SK-N-SH (cell line): ENCODE measurements at regions not wholly inside any gene's neighbourhood (a gene's known extent, or its start where the extent isn't known, plus 50 kb on each side); places are given as distances from the start of the nearest gene placed in this dataset.

Experiments
- CTCF ChIA-PET: fragments of 300-600, 350-600 bp; formaldehyde crosslinking; extraction: SDS; loops from one replicate; lab custom pipeline; 2021; lab: Yijun Ruan, JAX
- POLR2A ChIA-PET: fragments of 350-600 bp; sonication (Branson Sonifier 250); formaldehyde crosslinking; extraction: SDS; loops from one replicate; lab custom pipeline; 2020; ENCODE audit warnings: antibody characterized with exemption, inconsistent platforms; lab: Yijun Ruan, JAX
- DNase-seq: peaks from one replicate; pipeline ENCODE4 v3.0.0; 2012
- H2AFZ ChIP-seq: fragments of 200-600 bp; sonication (generic); 2 replicates; pipeline ENCODE4 v1.8.1; 2016; ENCODE audit warnings: antibody characterized with exemption, mild to moderate bottlenecking, low read depth
- H3F3A ChIP-seq: fragments of 200-600 bp; sonication (generic); replicated peaks from 2 replicates; pipeline ENCODE3; 2016; ENCODE audit warnings: antibody characterized with exemption, mild to moderate bottlenecking; ENCODE audit not compliant: insufficient read depth
- H3K27ac ChIP-seq, 2 experiments: fragments of 200-500 bp in 1 of 2; fragments of 200-600 bp in 1 of 2; sonication (Bioruptor generic) in 1 of 2; sonication (generic), shearing (Covaris generic) in 1 of 2; 2 replicates each; pipeline versions ENCODE4 v1.5.1 to v1.6.1; 2014 to 2016; ENCODE audit warnings: low read depth in 2 of 2, inconsistent platforms in 1 of 2, low read length in 1 of 2, mild to moderate bottlenecking in 1 of 2, mixed read lengths in 1 of 2
- H3K27me3 ChIP-seq: fragments of 200-600 bp; sonication (generic), shearing (Covaris generic); 2 replicates; pipeline ENCODE4 v1.6.1; 2016; ENCODE audit warnings: mixed run types; ENCODE audit not compliant: insufficient read depth
- H3K36me3 ChIP-seq, 2 experiments: fragments of 200-500 bp in 1 of 2; fragments of 200-600 bp in 1 of 2; sonication (Bioruptor generic) in 1 of 2; sonication (generic) in 1 of 2; replicated peaks in 1 of 2; 2 replicates each; pipeline versions ENCODE3 to v1.5.1; 2014 to 2016; ENCODE audit warnings: low read length in 1 of 2, mild to moderate bottlenecking in 1 of 2; ENCODE audit not compliant: insufficient read depth in 2 of 2, control insufficient read depth in 1 of 2
- H3K4me1 ChIP-seq, 2 experiments: fragments of 200-500 bp in 1 of 2; fragments of 200-600 bp in 1 of 2; sonication (Bioruptor generic) in 1 of 2; sonication (generic), shearing (Covaris generic) in 1 of 2; 2 replicates each; pipeline versions ENCODE4 v1.5.1 to v1.6.1; 2014 to 2016; ENCODE audit warnings: low read depth in 1 of 2, low read length in 1 of 2, mixed run types in 1 of 2; ENCODE audit not compliant: insufficient read depth in 2 of 2, control insufficient read depth in 1 of 2
- H3K4me2 ChIP-seq: fragments of 200-600 bp; sonication (generic), shearing (Covaris generic); 2 replicates; pipeline ENCODE4 v1.6.1; 2017; ENCODE audit warnings: mixed run types
- H3K4me3 ChIP-seq, 2 experiments: fragments of 200-500 bp in 1 of 2; fragments of 200-600 bp in 1 of 2; sonication (Bioruptor generic) in 1 of 2; sonication (generic), shearing (Covaris generic) in 1 of 2; 2 replicates each; pipeline versions ENCODE4 v1.5.1 to v1.8.1; 2014 to 2016; ENCODE audit warnings: low read depth in 2 of 2, inconsistent platforms in 1 of 2, low read length in 1 of 2, mild to moderate bottlenecking in 1 of 2, mixed read lengths in 1 of 2, moderate library complexity in 1 of 2
- H3K79me2 ChIP-seq: fragments of 200-600 bp; sonication (generic); 2 replicates; pipeline ENCODE4 v1.8.1; 2017; ENCODE audit warnings: mild to moderate bottlenecking; ENCODE audit not compliant: insufficient read depth
- H3K9ac ChIP-seq: fragments of 200-600 bp; sonication (generic); 2 replicates; pipeline ENCODE4 v1.6.1; 2017; ENCODE audit warnings: mixed run types
- H3K9me2 ChIP-seq: fragments of 200-600 bp; sonication (generic); 2 replicates; pipeline ENCODE4 v1.6.1; 2017; ENCODE audit warnings: mixed run types
- H3K9me3 ChIP-seq: fragments of 200-600 bp; sonication (generic); 2 replicates; pipeline ENCODE4 v1.6.1; 2017; ENCODE audit warnings: mixed run types, mild to moderate bottlenecking, moderate library complexity
- H4K20me1 ChIP-seq: fragments of 200-600 bp; sonication (generic); 2 replicates; pipeline ENCODE4 v1.6.1; 2017; ENCODE audit warnings: mild to moderate bottlenecking, mixed run types; ENCODE audit not compliant: insufficient read depth
- ELF1 ChIP-seq: IDR thresholded peaks from 2 replicates; pipeline ENCODE4 v1.4.0; 2012
- EZH2phosphoT487 ChIP-seq: fragments of 200-600 bp; sonication (generic); IDR thresholded peaks from 2 replicates; pipeline ENCODE4 v1.6.1; 2017; ENCODE audit warnings: low read depth, mixed run types, mild to moderate bottlenecking, antibody characterized with exemption, moderate library complexity, borderline replicate concordance
- FOSL2 ChIP-seq: IDR thresholded peaks from 2 replicates; pipeline ENCODE4 v1.4.0; 2012; ENCODE audit warnings: low read depth, mild to moderate bottlenecking, moderate library complexity, borderline replicate concordance
- FOXJ3 ChIP-seq: sonication (generic); formaldehyde crosslinking; IDR thresholded peaks from 2 replicates; pipeline ENCODE4 v1.5.1; 2020; ENCODE audit warnings: mild to moderate bottlenecking, missing genetic modification reagents
- JUND ChIP-seq: IDR thresholded peaks from 2 replicates; pipeline ENCODE4 v1.4.0; 2012
- MXI1 ChIP-seq: IDR thresholded peaks from 2 replicates; pipeline ENCODE4 v1.6.1; 2012; ENCODE audit warnings: mild to moderate bottlenecking, low read depth, low read length, improper control_type of control experiment
- NFIC ChIP-seq: IDR thresholded peaks from 2 replicates; pipeline ENCODE4 v1.4.0; 2012; ENCODE audit warnings: borderline replicate concordance
- RAD21 ChIP-seq: IDR thresholded peaks from 2 replicates; pipeline ENCODE4 v1.6.1; 2012; ENCODE audit warnings: mild to moderate bottlenecking, low read length
- RFX5 ChIP-seq: IDR thresholded peaks from 2 replicates; pipeline ENCODE4 v1.6.1; 2012; ENCODE audit warnings: mild to moderate bottlenecking, improper control_type of control experiment, low read length
- RXRA ChIP-seq: IDR thresholded peaks from 2 replicates; pipeline ENCODE4 v1.4.0; 2012; ENCODE audit warnings: low read depth, mild to moderate bottlenecking, borderline replicate concordance
- TAF1 ChIP-seq: IDR thresholded peaks from 2 replicates; pipeline ENCODE4 v1.6.1; 2012; ENCODE audit warnings: low read depth, mild to moderate bottlenecking, low read length, moderate library complexity, borderline replicate concordance
- TEAD4 ChIP-seq: IDR thresholded peaks from 2 replicates; pipeline ENCODE4 v1.4.0; 2012; ENCODE audit warnings: mild to moderate bottlenecking, borderline replicate concordance; ENCODE audit not compliant: insufficient read depth
- WGBS: methylation state at CpG from one replicate; pipeline ENCODE4 v1.1.6; 2017; ENCODE audit warnings: low lambda C conversion rate; 5-methylcytosine and 5-hydroxymethylcytosine counted together
- TF ChIP-seq, protein P1 (sequence below): IDR thresholded peaks from 2 replicates; pipeline ENCODE4 v1.6.1; 2012; ENCODE audit warnings: mild to moderate bottlenecking, low read depth, low read length, moderate library complexity
- TF ChIP-seq, protein P2 (sequence below): IDR thresholded peaks from 2 replicates; pipeline ENCODE4 v1.4.0; 2012; ENCODE audit warnings: low read depth
- TF ChIP-seq, protein P3 (sequence below): fragments of 150-350 bp; IDR thresholded peaks from 2 replicates; pipeline ENCODE4 v1.6.1; 2017; ENCODE audit warnings: antibody characterized with exemption, low read length, low read depth, borderline replicate concordance
- TF ChIP-seq, protein P4 (sequence below): IDR thresholded peaks from 2 replicates; pipeline ENCODE4; 2012
- TF ChIP-seq, protein P5 (sequence below): fragments of 150-350 bp; IDR thresholded peaks from 2 replicates; pipeline ENCODE4 v1.6.1; 2016; ENCODE audit warnings: mild to moderate bottlenecking, low read depth, low read length
- TF ChIP-seq, protein P6 (sequence below): fragments of 200-600 bp; sonication (generic); IDR thresholded peaks from 2 replicates; pipeline ENCODE4 v1.6.1; 2017; ENCODE audit warnings: antibody characterized with exemption, mild to moderate bottlenecking, moderate library complexity

DNA sequence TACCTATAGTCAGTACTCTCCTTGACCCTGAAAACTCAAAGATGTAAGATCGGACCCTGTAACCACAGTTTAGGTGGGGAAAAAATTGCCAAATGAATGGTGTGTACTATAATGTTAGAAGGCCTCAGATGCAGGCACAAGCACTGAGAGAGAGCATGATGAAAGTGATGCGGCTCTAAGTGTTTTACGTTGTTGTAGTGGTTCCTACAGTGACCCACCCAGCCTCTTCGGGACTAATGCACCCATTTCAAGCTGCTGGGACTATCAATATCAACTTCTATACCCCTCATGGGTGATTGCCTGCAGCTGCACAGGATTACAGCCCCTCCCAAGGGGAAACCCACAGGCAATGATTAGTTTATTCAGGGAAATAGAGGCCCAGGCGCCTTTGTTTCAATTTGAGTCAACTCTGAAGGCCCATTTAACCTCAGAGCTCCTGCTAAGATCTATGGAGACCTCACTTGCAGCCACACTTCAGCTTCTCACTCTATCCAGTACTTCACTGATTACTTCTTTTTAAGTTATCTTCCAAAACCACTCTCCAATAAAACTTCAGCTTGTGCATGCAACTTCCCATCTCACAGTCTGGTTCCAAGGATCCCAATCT lies 340.7 kb downstream of the NR2F1-AS1 start:
- TF ChIP-seq RAD21 (no peak), FOSL2 (no peak), FOXJ3 (CRISPR knock-in tag) (no peak), RFX5 (no peak), EZH2phosphoT487 (no peak), NFIC (no peak), MXI1 (no peak), TAF1 (no peak), RXRA (no peak), TEAD4 (no peak), ELF1 (no peak), JUND (no peak)
- TF ChIP-seq, protein P1, sequence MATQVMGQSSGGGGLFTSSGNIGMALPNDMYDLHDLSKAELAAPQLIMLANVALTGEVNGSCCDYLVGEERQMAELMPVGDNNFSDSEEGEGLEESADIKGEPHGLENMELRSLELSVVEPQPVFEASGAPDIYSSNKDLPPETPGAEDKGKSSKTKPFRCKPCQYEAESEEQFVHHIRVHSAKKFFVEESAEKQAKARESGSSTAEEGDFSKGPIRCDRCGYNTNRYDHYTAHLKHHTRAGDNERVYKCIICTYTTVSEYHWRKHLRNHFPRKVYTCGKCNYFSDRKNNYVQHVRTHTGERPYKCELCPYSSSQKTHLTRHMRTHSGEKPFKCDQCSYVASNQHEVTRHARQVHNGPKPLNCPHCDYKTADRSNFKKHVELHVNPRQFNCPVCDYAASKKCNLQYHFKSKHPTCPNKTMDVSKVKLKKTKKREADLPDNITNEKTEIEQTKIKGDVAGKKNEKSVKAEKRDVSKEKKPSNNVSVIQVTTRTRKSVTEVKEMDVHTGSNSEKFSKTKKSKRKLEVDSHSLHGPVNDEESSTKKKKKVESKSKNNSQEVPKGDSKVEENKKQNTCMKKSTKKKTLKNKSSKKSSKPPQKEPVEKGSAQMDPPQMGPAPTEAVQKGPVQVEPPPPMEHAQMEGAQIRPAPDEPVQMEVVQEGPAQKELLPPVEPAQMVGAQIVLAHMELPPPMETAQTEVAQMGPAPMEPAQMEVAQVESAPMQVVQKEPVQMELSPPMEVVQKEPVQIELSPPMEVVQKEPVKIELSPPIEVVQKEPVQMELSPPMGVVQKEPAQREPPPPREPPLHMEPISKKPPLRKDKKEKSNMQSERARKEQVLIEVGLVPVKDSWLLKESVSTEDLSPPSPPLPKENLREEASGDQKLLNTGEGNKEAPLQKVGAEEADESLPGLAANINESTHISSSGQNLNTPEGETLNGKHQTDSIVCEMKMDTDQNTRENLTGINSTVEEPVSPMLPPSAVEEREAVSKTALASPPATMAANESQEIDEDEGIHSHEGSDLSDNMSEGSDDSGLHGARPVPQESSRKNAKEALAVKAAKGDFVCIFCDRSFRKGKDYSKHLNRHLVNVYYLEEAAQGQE: no peak
- TF ChIP-seq, protein P2, sequence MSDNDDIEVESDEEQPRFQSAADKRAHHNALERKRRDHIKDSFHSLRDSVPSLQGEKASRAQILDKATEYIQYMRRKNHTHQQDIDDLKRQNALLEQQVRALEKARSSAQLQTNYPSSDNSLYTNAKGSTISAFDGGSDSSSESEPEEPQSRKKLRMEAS: no peak
- TF ChIP-seq, protein P3, sequence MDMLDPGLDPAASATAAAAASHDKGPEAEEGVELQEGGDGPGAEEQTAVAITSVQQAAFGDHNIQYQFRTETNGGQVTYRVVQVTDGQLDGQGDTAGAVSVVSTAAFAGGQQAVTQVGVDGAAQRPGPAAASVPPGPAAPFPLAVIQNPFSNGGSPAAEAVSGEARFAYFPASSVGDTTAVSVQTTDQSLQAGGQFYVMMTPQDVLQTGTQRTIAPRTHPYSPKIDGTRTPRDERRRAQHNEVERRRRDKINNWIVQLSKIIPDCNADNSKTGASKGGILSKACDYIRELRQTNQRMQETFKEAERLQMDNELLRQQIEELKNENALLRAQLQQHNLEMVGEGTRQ: no peak
- TF ChIP-seq, protein P4, sequence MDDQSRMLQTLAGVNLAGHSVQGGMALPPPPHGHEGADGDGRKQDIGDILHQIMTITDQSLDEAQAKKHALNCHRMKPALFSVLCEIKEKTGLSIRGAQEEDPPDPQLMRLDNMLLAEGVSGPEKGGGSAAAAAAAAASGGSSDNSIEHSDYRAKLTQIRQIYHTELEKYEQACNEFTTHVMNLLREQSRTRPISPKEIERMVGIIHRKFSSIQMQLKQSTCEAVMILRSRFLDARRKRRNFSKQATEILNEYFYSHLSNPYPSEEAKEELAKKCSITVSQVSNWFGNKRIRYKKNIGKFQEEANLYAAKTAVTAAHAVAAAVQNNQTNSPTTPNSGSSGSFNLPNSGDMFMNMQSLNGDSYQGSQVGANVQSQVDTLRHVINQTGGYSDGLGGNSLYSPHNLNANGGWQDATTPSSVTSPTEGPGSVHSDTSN: no peak
- TF ChIP-seq, protein P5, sequence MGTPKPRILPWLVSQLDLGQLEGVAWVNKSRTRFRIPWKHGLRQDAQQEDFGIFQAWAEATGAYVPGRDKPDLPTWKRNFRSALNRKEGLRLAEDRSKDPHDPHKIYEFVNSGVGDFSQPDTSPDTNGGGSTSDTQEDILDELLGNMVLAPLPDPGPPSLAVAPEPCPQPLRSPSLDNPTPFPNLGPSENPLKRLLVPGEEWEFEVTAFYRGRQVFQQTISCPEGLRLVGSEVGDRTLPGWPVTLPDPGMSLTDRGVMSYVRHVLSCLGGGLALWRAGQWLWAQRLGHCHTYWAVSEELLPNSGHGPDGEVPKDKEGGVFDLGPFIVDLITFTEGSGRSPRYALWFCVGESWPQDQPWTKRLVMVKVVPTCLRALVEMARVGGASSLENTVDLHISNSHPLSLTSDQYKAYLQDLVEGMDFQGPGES: no peak
- TF ChIP-seq, protein P6, sequence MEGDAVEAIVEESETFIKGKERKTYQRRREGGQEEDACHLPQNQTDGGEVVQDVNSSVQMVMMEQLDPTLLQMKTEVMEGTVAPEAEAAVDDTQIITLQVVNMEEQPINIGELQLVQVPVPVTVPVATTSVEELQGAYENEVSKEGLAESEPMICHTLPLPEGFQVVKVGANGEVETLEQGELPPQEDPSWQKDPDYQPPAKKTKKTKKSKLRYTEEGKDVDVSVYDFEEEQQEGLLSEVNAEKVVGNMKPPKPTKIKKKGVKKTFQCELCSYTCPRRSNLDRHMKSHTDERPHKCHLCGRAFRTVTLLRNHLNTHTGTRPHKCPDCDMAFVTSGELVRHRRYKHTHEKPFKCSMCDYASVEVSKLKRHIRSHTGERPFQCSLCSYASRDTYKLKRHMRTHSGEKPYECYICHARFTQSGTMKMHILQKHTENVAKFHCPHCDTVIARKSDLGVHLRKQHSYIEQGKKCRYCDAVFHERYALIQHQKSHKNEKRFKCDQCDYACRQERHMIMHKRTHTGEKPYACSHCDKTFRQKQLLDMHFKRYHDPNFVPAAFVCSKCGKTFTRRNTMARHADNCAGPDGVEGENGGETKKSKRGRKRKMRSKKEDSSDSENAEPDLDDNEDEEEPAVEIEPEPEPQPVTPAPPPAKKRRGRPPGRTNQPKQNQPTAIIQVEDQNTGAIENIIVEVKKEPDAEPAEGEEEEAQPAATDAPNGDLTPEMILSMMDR: no peak
- Histone ChIP-seq H4K20me1 (no peaks in the 10 kb centered on the region), H3K9ac (no peak overlapping the region), H3K27ac (no peak overlapping the region), H3K9me2 (no peaks in the 10 kb centered on the region), H3K4me1 (no peaks in the 10 kb centered on the region), H3F3A (peaks cover 3% of the 10 kb centered on the region), H3K27me3 (no peaks in the 10 kb centered on the region), H2AFZ (no peak overlapping the region), H3K4me3 (no peak overlapping the region), H3K36me3 (no peaks in the 10 kb centered on the region), H3K9me3 (no peaks in the 10 kb centered on the region), H3K79me2 (no peaks in the 10 kb centered on the region), H3K4me2 (no peak overlapping the region)
- WGBS: 84% methylated on average over 5 of the region's 5 CpGs
- ChIA-PET CTCF (no interaction called here), POLR2A (no interaction called here)
- DNase-seq: no peak
